Smooth muscle cell (in vitro differentiated cells): ENCODE measurements at regions not wholly inside any gene's neighbourhood (a gene's known extent, or its start where the extent isn't known, plus 50 kb on each side); places are given as distances from the start of the nearest gene placed in this dataset.

ENCODE experiments used
- DNase-seq: peaks from one replicate; lab custom pipeline; 2025; ENCODE audit not compliant: unreplicated experiment; lab: John Stamatoyannopoulos, UW
- H2AFZ ChIP-seq: fragments of 200-600 bp; sonication (generic); 2 replicates; pipeline ENCODE4 v1.6.0; 2016; ENCODE audit warnings: antibody characterized with exemption, low read depth, mild to moderate bottlenecking
- H3F3A ChIP-seq: fragments of 200-600 bp; sonication (generic); 2 replicates; pipeline ENCODE4 v1.6.0; 2017; ENCODE audit warnings: antibody characterized with exemption, low read depth
- H3K27ac ChIP-seq: fragments of 200-600 bp; sonication (generic); 2 replicates; pipeline ENCODE4 v1.5.1; 2016; ENCODE audit warnings: low read depth, mild to moderate bottlenecking
- H3K27me3 ChIP-seq: fragments of 200-600 bp; sonication (generic); 2 replicates; pipeline ENCODE4 v1.6.1; 2016; ENCODE audit warnings: low read depth, mild to moderate bottlenecking
- H3K36me3 ChIP-seq: fragments of 200-600 bp; sonication (generic); 2 replicates; pipeline ENCODE4 v1.5.1; 2016; ENCODE audit warnings: low read depth
- H3K4me1 ChIP-seq: fragments of 200-600 bp; sonication (generic); 2 replicates; pipeline ENCODE4 v1.5.1; 2016; ENCODE audit warnings: low read depth
- H3K4me2 ChIP-seq: fragments of 200-600 bp; sonication (generic); 2 replicates; pipeline ENCODE4 v1.6.0; 2016; ENCODE audit warnings: mild to moderate bottlenecking
- H3K4me3 ChIP-seq: fragments of 200-600 bp; sonication (generic); 2 replicates; pipeline ENCODE4 v1.5.1; 2016; ENCODE audit warnings: mild to moderate bottlenecking
- H3K79me2 ChIP-seq: fragments of 200-600 bp; sonication (generic); 2 replicates; pipeline ENCODE4 v1.6.0; 2016; ENCODE audit warnings: low read depth, mild to moderate bottlenecking
- H3K9ac ChIP-seq: fragments of 200-600 bp; sonication (generic); 2 replicates; pipeline ENCODE4 v1.6.0; 2016; ENCODE audit warnings: low read depth
- H3K9me3 ChIP-seq: fragments of 200-600 bp; sonication (generic); replicated peaks from 2 replicates; pipeline ENCODE4 v1.5.1; 2016; ENCODE audit warnings: low read depth
- H4K20me1 ChIP-seq: fragments of 200-600 bp; sonication (generic); 2 replicates; pipeline ENCODE4 v1.6.0; 2016; ENCODE audit warnings: low read depth
- WGBS: methylation state at CpG from one replicate; pipeline ENCODE4 v1.1.7; 2016; ENCODE audit warnings: low lambda C conversion rate; 5-methylcytosine and 5-hydroxymethylcytosine counted together
- TF ChIP-seq, protein P1 (sequence below): fragments of 200-600 bp; sonication (generic); IDR thresholded peaks from 2 replicates; pipeline ENCODE4 v1.5.1; 2017; ENCODE audit warnings: borderline replicate concordance, mild to moderate bottlenecking, antibody characterized with exemption; ENCODE audit not compliant: insufficient read depth, poor library complexity, severe bottlenecking

DNA sequence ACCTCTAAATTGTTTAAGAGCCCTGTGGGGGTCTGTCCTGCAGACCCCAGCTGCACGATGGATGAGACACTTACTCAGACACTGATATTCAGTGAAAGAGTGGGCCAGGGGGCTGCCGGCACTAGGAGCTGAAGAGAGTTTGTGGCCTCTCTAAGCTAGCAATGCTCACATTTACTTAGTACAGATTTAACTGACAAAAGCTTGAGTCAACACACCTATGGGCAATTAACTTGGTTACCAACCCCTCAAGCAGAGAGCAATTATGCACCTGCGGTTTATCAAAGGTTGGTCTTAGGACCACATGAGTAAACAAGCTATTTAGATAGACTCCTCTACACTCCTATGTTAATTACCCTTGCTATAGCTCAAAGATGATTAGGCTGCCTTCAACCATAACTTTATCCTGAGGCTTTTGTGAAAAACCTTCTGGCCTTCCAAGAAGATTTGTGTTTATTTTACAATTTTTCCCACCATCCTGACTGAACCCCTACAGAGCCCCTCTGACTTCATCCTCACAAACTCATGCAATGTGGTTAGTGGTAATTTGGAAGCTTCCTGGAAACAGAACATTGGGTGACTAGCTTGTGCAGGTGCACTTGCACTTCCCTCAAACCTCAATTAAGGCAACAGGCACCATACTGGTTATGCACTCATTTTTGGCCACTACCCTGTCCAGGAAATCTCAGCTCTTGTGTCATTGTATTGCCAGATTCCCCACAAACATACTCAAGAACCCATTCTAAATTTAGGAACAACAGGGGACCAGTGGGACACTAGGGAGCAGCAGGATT, 234.4 kb upstream of the ITM2A start:
- Histone ChIP-seq H2AFZ (no peak overlapping the region), H3K27me3 (no peaks in the 10 kb centered on the region), H3K79me2 (no peaks in the 10 kb centered on the region), H3K9me3 (no peaks in the 10 kb centered on the region), H4K20me1 (no peaks in the 10 kb centered on the region), H3K36me3 (no peaks in the 10 kb centered on the region), H3K9ac (no peak overlapping the region), H3K4me2 (no peak overlapping the region), H3K27ac (no peak overlapping the region), H3K4me3 (no peak overlapping the region), H3K4me1 (no peaks in the 10 kb centered on the region), H3F3A (no peaks in the 10 kb centered on the region)
- WGBS = 67% methylated on average over 3 of the region's 3 CpGs
- TF ChIP-seq, protein P1, sequence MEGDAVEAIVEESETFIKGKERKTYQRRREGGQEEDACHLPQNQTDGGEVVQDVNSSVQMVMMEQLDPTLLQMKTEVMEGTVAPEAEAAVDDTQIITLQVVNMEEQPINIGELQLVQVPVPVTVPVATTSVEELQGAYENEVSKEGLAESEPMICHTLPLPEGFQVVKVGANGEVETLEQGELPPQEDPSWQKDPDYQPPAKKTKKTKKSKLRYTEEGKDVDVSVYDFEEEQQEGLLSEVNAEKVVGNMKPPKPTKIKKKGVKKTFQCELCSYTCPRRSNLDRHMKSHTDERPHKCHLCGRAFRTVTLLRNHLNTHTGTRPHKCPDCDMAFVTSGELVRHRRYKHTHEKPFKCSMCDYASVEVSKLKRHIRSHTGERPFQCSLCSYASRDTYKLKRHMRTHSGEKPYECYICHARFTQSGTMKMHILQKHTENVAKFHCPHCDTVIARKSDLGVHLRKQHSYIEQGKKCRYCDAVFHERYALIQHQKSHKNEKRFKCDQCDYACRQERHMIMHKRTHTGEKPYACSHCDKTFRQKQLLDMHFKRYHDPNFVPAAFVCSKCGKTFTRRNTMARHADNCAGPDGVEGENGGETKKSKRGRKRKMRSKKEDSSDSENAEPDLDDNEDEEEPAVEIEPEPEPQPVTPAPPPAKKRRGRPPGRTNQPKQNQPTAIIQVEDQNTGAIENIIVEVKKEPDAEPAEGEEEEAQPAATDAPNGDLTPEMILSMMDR = no peak
- no peak for DNase-seq

DNA sequence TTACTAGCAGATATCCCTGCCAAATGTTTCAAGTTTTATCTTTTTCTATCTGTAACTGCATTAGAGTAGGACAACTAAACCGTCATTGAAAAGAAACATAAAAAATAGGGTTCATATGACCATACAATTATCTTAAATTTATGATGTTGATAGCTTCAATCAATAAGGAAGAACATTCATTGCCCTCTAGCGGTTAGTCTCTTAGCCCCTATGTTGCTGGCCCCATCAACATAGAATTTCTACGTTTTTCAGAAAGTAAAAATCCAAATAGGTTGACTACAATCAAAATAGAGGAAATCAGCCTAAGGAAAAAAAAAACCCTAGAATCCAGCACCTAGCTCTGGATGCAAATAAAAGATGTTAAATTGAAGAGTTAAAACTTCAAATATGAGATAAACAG, 225.1 kb upstream of the ITM2A start:
- Histone ChIP-seq H3K27ac (no peak overlapping the region), H3F3A (no peaks in the 10 kb centered on the region), H3K79me2 (no peaks in the 10 kb centered on the region), H3K9me3 (no peaks in the 10 kb centered on the region), H3K36me3 (no peaks in the 10 kb centered on the region), H4K20me1 (no peaks in the 10 kb centered on the region), H3K4me3 (no peak overlapping the region), H3K4me1 (no peaks in the 10 kb centered on the region), H3K27me3 (no peaks in the 10 kb centered on the region), H3K9ac (no peak overlapping the region), H3K4me2 (no peak overlapping the region), H2AFZ (no peak overlapping the region)
- WGBS = 21% methylated on average over 3 of the region's 3 CpGs
- TF ChIP-seq, protein P1 = no peak
- DNase-seq = no peak

DNA sequence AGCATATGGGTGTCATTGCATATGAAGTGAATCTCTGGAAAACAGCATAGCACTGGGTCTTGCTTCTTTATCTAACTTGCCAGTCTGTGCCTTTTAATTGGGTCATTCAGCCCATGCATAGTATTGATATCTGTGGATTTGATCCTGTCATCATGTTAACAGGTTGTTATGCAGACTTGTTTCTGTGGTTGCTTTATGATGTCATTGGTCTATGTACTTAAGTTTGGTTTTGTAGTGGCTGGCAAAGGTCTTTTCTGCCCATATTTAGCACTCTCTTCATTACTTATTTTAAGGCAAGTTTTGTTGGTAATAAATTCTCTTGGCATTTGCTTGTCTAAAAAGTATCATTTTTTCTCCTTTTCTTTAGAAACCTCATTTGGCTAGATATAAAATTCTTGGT, 221.1 kb upstream of the ITM2A start:
- Histone ChIP-seq H4K20me1 (no peaks in the 10 kb centered on the region), H3K4me2 (no peak overlapping the region), H3F3A (no peaks in the 10 kb centered on the region), H3K36me3 (no peaks in the 10 kb centered on the region), H2AFZ (no peak overlapping the region), H3K9me3 (no peaks in the 10 kb centered on the region), H3K27me3 (no peaks in the 10 kb centered on the region), H3K4me3 (no peak overlapping the region), H3K4me1 (no peaks in the 10 kb centered on the region), H3K27ac (no peak overlapping the region), H3K79me2 (no peaks in the 10 kb centered on the region), H3K9ac (no peak overlapping the region)
- DNase-seq = no peak
- TF ChIP-seq, protein P1 = no peak

DNA sequence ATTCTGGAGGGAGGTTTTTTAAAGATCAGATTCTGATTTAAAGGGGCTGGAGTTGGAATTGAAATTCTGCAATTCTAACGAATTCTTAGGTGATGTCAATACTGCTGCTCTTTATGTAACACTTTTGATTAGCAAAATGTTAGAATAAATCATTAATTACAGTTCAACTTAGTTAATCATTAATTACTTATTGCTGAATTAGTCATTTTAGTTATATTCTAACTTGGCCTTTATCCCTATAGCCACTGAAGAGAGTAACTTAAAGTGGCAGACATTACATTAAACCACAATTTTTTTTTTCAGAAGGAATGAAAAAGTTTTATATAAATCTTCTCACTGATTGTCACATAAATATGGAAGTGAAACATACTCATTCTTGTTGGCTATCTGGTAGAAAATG, 206.6 kb upstream of the ITM2A start:
- no peaks in the 10 kb centered on the region for H3K9me3 ChIP-seq
- TF ChIP-seq, protein P1 = no peak
- no peak overlapping the region for H2AFZ ChIP-seq
- H3K4me1 ChIP-seq = no peaks in the 10 kb centered on the region
- H3F3A ChIP-seq = no peaks in the 10 kb centered on the region
- H3K36me3 ChIP-seq = no peaks in the 10 kb centered on the region
- WGBS = 52% methylated on average over 1 of the region's 1 CpG
- H3K9ac ChIP-seq = no peak overlapping the region
- no peaks in the 10 kb centered on the region for H4K20me1 ChIP-seq
- no peaks in the 10 kb centered on the region for H3K27me3 ChIP-seq
- H3K4me2 ChIP-seq = no peak overlapping the region
- DNase-seq = no peak
- H3K27ac ChIP-seq = no peak overlapping the region
- no peak overlapping the region for H3K4me3 ChIP-seq
- no peaks in the 10 kb centered on the region for H3K79me2 ChIP-seq
